ENCODE measurements at regions not wholly inside any gene's neighbourhood (a gene's known extent, or its start where the extent isn't known, plus 50 kb on each side); places are given as distances from the start of the nearest gene placed in this dataset.

- H3K27ac ChIP-seq (ENCODE audit: low read depth, low read length) = no peak overlapping the region
- ChIA-PET CTCF (interaction anchor here (1.1 to 1.2 kb wide), 2 partner anchors 19 to 111 kb away, joined by 5 read pairs; no protein-coding TSS in a partner anchor), POLR2A (no interaction called here)
- no peaks in the 10 kb centered on the region for H3K27me3 ChIP-seq (ENCODE audit: control insufficient read depth, insufficient read depth, low read length)
- no peak overlapping the region for H3K4me3 ChIP-seq (ENCODE audit: low read depth, low read length)
- H3K9me3 ChIP-seq (ENCODE audit: control insufficient read depth, insufficient read depth, low read length) = no peaks in the 10 kb centered on the region
- no peak for TF ChIP-seq CTCF (IDR thresholded peaks at IDR 0.05; ENCODE audit: low read depth, low read length)
- DNase-seq (ENCODE audit: low read depth, low spot score) = no peak
Observed at GRCh38 chr5:103919506-103919905, 356.9 kb upstream of the NUDT12 start.

- peak; percentile 2 for DNase-seq (ENCODE audit: low read depth, low spot score)
- CTCF ChIA-PET = interaction anchor here (1.1 to 1.2 kb wide), 2 partner anchors 19 to 111 kb away, joined by 5 read pairs; no protein-coding TSS in a partner anchor
- H3K27me3 ChIP-seq (ENCODE audit: control insufficient read depth, insufficient read depth, low read length) = no peaks in the 10 kb centered on the region
- POLR2A ChIA-PET = no interaction called here
- H3K9me3 ChIP-seq (ENCODE audit: control insufficient read depth, insufficient read depth, low read length) = no peaks in the 10 kb centered on the region
- H3K27ac ChIP-seq (ENCODE audit: low read depth, low read length) = no peak overlapping the region
- no peak overlapping the region for H3K4me3 ChIP-seq (ENCODE audit: low read depth, low read length)
- TF ChIP-seq CTCF (IDR thresholded peaks at IDR 0.05; ENCODE audit: low read depth, low read length) = no peak
Observed at GRCh38 chr5:103918668-103919367, 356.2 kb upstream of the NUDT12 start.

- CTCF ChIA-PET = no interaction called here
- TF ChIP-seq CTCF (IDR thresholded peaks at IDR 0.05; ENCODE audit: low read depth, low read length) = no peak
- H3K4me3 ChIP-seq (ENCODE audit: low read depth, low read length) = no peak overlapping the region
- no peak for DNase-seq (ENCODE audit: low read depth, low spot score)
- POLR2A ChIA-PET = no interaction called here
- no peaks in the 10 kb centered on the region for H3K27me3 ChIP-seq (ENCODE audit: control insufficient read depth, insufficient read depth, low read length)
- H3K27ac ChIP-seq (ENCODE audit: low read depth, low read length) = no peak overlapping the region
- no peaks in the 10 kb centered on the region for H3K9me3 ChIP-seq (ENCODE audit: control insufficient read depth, insufficient read depth, low read length)
Observed at GRCh38 chr5:103915081-103915480, 352.5 kb upstream of the NUDT12 start.

GRCh38 chr5:103910786-103911185 lies 348.2 kb upstream of the NUDT12 start:
- Histone ChIP-seq H3K4me3 (ENCODE audit: low read depth, low read length) (no peak overlapping the region), H3K9me3 (ENCODE audit: control insufficient read depth, insufficient read depth, low read length) (no peaks in the 10 kb centered on the region), H3K27ac (ENCODE audit: low read depth, low read length) (no peak overlapping the region), H3K27me3 (ENCODE audit: control insufficient read depth, insufficient read depth, low read length) (no peaks in the 10 kb centered on the region)
- no peak for TF ChIP-seq CTCF (IDR thresholded peaks at IDR 0.05; ENCODE audit: low read depth, low read length)
- DNase-seq (ENCODE audit: low read depth, low spot score) = no peak
- ChIA-PET POLR2A (no interaction called here), CTCF (no interaction called here)

GRCh38 chr5:103910011-103910410 lies 347.4 kb upstream of the NUDT12 start:
- ChIA-PET POLR2A (interaction anchor here (0.7 kb wide), 1 partner anchor 11 kb away, joined by 4 read pairs; no protein-coding TSS in a partner anchor), CTCF (no interaction called here)
- Histone ChIP-seq H3K4me3 (ENCODE audit: low read depth, low read length) (no peak overlapping the region), H3K9me3 (ENCODE audit: control insufficient read depth, insufficient read depth, low read length) (no peaks in the 10 kb centered on the region), H3K27ac (ENCODE audit: low read depth, low read length) (no peak overlapping the region), H3K27me3 (ENCODE audit: control insufficient read depth, insufficient read depth, low read length) (no peaks in the 10 kb centered on the region)
- no peak for TF ChIP-seq CTCF (IDR thresholded peaks at IDR 0.05; ENCODE audit: low read depth, low read length)
- DNase-seq (ENCODE audit: low read depth, low spot score) = no peak
